ENCODE measurements at regions not wholly inside any gene's neighbourhood (a gene's known extent, or its start where the extent isn't known, plus 50 kb on each side); places are given as distances from the start of the nearest gene placed in this dataset.

DNA sequence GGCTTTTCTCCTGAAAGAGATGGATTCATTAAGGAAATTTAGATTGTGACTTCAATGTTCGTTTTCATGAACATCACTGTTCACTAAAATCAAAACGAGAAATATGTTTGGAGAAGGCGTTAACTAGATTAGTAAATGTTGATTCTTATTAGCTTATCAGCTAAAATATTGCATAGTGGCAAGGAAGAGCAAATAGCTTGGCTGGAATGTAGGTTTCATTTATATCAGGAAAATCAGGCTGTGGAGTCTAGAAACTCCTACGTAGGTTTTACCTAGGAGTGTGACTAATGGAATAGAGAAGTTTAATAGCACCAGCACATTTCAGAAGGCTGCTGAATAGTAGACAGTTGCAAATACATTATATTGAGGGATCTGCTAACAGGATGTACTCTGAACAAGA lies 344.9 kb downstream of the LIG4 start:
- BruUV-seq (replicated peaks) = no TSS peak
- POLR2A ChIA-PET = interaction anchor here (0.7 to 7.3 kb wide), 8 partner anchors 8 to 41 kb away, joined by 3 to 52 read pairs (median 5); no protein-coding TSS in a partner anchor
- in situ Hi-C loops (cut with MboI) = no loop called here
- TF ChIP-seq MEF2D (tag; conservative IDR thresholded peaks at IDR 0.05; ENCODE audit: low read depth) = no peak
- TF ChIP-seq, protein P1, sequence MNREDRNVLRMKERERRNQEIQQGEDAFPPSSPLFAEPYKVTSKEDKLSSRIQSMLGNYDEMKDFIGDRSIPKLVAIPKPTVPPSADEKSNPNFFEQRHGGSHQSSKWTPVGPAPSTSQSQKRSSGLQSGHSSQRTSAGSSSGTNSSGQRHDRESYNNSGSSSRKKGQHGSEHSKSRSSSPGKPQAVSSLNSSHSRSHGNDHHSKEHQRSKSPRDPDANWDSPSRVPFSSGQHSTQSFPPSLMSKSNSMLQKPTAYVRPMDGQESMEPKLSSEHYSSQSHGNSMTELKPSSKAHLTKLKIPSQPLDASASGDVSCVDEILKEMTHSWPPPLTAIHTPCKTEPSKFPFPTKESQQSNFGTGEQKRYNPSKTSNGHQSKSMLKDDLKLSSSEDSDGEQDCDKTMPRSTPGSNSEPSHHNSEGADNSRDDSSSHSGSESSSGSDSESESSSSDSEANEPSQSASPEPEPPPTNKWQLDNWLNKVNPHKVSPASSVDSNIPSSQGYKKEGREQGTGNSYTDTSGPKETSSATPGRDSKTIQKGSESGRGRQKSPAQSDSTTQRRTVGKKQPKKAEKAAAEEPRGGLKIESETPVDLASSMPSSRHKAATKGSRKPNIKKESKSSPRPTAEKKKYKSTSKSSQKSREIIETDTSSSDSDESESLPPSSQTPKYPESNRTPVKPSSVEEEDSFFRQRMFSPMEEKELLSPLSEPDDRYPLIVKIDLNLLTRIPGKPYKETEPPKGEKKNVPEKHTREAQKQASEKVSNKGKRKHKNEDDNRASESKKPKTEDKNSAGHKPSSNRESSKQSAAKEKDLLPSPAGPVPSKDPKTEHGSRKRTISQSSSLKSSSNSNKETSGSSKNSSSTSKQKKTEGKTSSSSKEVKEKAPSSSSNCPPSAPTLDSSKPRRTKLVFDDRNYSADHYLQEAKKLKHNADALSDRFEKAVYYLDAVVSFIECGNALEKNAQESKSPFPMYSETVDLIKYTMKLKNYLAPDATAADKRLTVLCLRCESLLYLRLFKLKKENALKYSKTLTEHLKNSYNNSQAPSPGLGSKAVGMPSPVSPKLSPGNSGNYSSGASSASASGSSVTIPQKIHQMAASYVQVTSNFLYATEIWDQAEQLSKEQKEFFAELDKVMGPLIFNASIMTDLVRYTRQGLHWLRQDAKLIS (CRISPR knock-in tag; IDR thresholded peaks at IDR 0.05) = no peak
- no peak for TF ChIP-seq RFX1 (IDR thresholded peaks at IDR 0.05)
- TF ChIP-seq, protein P2, sequence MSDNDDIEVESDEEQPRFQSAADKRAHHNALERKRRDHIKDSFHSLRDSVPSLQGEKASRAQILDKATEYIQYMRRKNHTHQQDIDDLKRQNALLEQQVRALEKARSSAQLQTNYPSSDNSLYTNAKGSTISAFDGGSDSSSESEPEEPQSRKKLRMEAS (CRISPR knock-in tag; IDR thresholded peaks at IDR 0.05) = no peak
- no peak for TF ChIP-seq PTRF (tag; IDR thresholded peaks at IDR 0.05)
- TF ChIP-seq ZFP1 (CRISPR knock-in tag; IDR thresholded peaks at IDR 0.05) = no peak
- TF ChIP-seq ZBTB17 (CRISPR knock-in tag; IDR thresholded peaks at IDR 0.05) = no peak
- TF ChIP-seq MAFF (IDR thresholded peaks at IDR 0.05; ENCODE audit: low read length) = no peak
- no peak for TF ChIP-seq MTF1 (CRISPR knock-in tag; IDR thresholded peaks at IDR 0.05; ENCODE audit: borderline replicate concordance)
- TF ChIP-seq, protein P3, sequence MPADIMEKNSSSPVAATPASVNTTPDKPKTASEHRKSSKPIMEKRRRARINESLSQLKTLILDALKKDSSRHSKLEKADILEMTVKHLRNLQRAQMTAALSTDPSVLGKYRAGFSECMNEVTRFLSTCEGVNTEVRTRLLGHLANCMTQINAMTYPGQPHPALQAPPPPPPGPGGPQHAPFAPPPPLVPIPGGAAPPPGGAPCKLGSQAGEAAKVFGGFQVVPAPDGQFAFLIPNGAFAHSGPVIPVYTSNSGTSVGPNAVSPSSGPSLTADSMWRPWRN (IDR thresholded peaks at IDR 0.05; ENCODE audit: low read depth) = no peak
- TF ChIP-seq, protein P4, sequence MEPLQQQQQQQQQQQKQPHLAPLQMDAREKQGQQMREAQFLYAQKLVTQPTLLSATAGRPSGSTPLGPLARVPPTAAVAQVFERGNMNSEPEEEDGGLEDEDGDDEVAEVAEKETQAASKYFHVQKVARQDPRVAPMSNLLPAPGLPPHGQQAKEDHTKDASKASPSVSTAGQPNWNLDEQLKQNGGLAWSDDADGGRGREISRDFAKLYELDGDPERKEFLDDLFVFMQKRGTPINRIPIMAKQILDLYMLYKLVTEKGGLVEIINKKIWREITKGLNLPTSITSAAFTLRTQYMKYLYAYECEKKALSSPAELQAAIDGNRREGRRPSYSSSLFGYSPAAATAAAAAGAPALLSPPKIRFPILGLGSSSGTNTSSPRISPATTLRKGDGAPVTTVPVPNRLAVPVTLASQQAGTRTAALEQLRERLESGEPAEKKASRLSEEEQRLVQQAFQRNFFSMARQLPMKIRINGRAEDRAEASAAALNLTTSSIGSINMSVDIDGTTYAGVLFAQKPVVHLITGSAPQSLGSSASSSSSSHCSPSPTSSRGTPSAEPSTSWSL (CRISPR knock-in tag; IDR thresholded peaks at IDR 0.05; ENCODE audit: borderline replicate concordance) = no peak
- TF ChIP-seq, protein P5, sequence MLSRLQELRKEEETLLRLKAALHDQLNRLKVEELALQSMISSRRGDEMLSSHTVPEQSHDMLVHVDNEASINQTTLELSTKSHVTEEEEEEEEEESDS (CRISPR knock-in tag; IDR thresholded peaks at IDR 0.05) = no peak
- TF ChIP-seq, protein P6, sequence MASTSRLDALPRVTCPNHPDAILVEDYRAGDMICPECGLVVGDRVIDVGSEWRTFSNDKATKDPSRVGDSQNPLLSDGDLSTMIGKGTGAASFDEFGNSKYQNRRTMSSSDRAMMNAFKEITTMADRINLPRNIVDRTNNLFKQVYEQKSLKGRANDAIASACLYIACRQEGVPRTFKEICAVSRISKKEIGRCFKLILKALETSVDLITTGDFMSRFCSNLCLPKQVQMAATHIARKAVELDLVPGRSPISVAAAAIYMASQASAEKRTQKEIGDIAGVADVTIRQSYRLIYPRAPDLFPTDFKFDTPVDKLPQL (IDR thresholded peaks at IDR 0.05; ENCODE audit: extremely low read depth, insufficient read length) = no peak
- TF ChIP-seq NR2C1 (IDR thresholded peaks at IDR 0.05) = no peak
- TF ChIP-seq NR2C1 (tag; IDR thresholded peaks at IDR 0.05) = no peak
- no peak for TF ChIP-seq COPS2 (conservative IDR thresholded peaks at IDR 0.05)

More for the DNA sequence above, 344.9 kb downstream of the LIG4 start:
- no peak overlapping the region for H3K27ac ChIP-seq (ENCODE audit: extremely low read depth, low read depth, low read length)
- H3K9me3 ChIP-seq (replicated peaks; ENCODE audit: control insufficient read depth, insufficient read depth, low read depth, low read length) = no peaks in the 10 kb centered on the region
- peaks cover 9% of the 10 kb centered on the region for H3K79me2 ChIP-seq (ENCODE audit: control insufficient read depth, insufficient read depth, low read length)
- peaks cover 15 to 27% of the 10 kb centered on the region in 2 experiments for H3K27me3 ChIP-seq (ENCODE audit: control insufficient read depth in 2 of 2, insufficient read depth in 2 of 2, low read length in 2 of 2)
- 20% methylated on average over 4 of the region's 4 CpGs for WGBS (ENCODE audit: insufficient coverage, low coverage, missing lambda C conversion rate)
- no peak overlapping the region for H3K4me3 ChIP-seq
- peaks cover 22 to 36% of the 10 kb centered on the region in 2 experiments; a peak in 4 of 5 replicates for H3K4me1 ChIP-seq (replicated peaks in 1 of 2; ENCODE audit: control insufficient read depth in 2 of 2, insufficient read depth in 2 of 2, low read length in 2 of 2)
- FAIRE-seq (no peak), DNase-seq (ENCODE audit: extremely low read depth in 1 of 4, low spot score in 3 of 4) (no peak), ATAC-seq (no peak)
- no peak overlapping the region for H3K4me2 ChIP-seq (ENCODE audit: insufficient read depth, low read length)
- H2AFZ ChIP-seq (ENCODE audit: low read depth, low read length) = no peak overlapping the region
- CTCF ChIA-PET (ENCODE audit: low intra/inter-chr PET ratio) = no interaction called here
- H3K9ac ChIP-seq (ENCODE audit: insufficient read depth in 1 of 2, low read depth in 2 of 2, low read length in 2 of 2) = no peak overlapping the region
- H3K36me3 ChIP-seq (ENCODE audit: control insufficient read depth, insufficient read depth, low read length) = no peaks in the 10 kb centered on the region
- intact Hi-C loops (cut with micrococcal nuclease) = no loop called here
- H3K9me1 ChIP-seq (ENCODE audit: control insufficient read depth, insufficient read depth, low read length) = no peaks in the 10 kb centered on the region
- H4K20me1 ChIP-seq (replicated peaks; ENCODE audit: control insufficient read depth, insufficient read depth, low read length) = peaks cover 29% of the 10 kb centered on the region; the same call in 1 of the 2 replicates

All from K562 (cell line).